Liver (tissue), 8 donors: ENCODE measurements at regions not wholly inside any gene's neighbourhood (a gene's known extent, or its start where the extent isn't known, plus 50 kb on each side); places are given as distances from the start of the nearest gene placed in this dataset.

Experiments used
- DNase-seq: peaks from one replicate; pipeline ENCODE4 v3.0.0-alpha.2; 2017; ENCODE audit warnings: low spot score
- H3K27ac ChIP-seq, 2 donors: one replicate each; pipeline ENCODE4 v1.7.0; 2013; ENCODE audit warnings: inconsistent platforms in 2 of 2, low read length in 2 of 2, control low read depth in 1 of 2, low read depth in 1 of 2, mild to moderate bottlenecking in 1 of 2
- H3K27me3 ChIP-seq, 4 donors: one replicate each; pipeline versions ENCODE4 v1.6.1 to v1.7.0; 2013; ENCODE audit warnings: low read length in 3 of 4, inconsistent platforms in 1 of 4, mild to moderate bottlenecking in 1 of 4, moderate library complexity in 1 of 4; ENCODE audit not compliant: control insufficient read depth in 4 of 4, insufficient read depth in 4 of 4
- H3K36me3 ChIP-seq, 4 donors: one replicate each; pipeline versions ENCODE4 v1.6.1 to v1.7.0; 2013; ENCODE audit warnings: low read length in 3 of 4, mild to moderate bottlenecking in 3 of 4, low read depth in 1 of 4, moderate library complexity in 1 of 4; ENCODE audit not compliant: control insufficient read depth in 4 of 4, insufficient read depth in 3 of 4
- H3K4me1 ChIP-seq, 4 donors: one replicate each; pipeline versions ENCODE4 v1.6.1 to v1.7.0; 2013; ENCODE audit warnings: low read length in 3 of 4, mild to moderate bottlenecking in 3 of 4, moderate library complexity in 1 of 4; ENCODE audit not compliant: control insufficient read depth in 4 of 4, insufficient read depth in 4 of 4
- H3K4me3 ChIP-seq, 3 donors: one replicate each; pipeline versions ENCODE4 v1.6.1 to v1.7.0; 2013; ENCODE audit warnings: low read length in 3 of 3, control low read depth in 1 of 3, low read depth in 1 of 3, mild to moderate bottlenecking in 1 of 3
- H3K9ac ChIP-seq, 2 donors: one replicate each; pipeline ENCODE4 v1.7.0; 2013; ENCODE audit warnings: low read length in 2 of 2, mild to moderate bottlenecking in 2 of 2, moderate library complexity in 2 of 2, control low read depth in 1 of 2, low read depth in 1 of 2
- H3K9me3 ChIP-seq, 4 donors: one replicate each; pipeline versions ENCODE4 v1.6.1 to v1.7.0; 2013; ENCODE audit warnings: low read length in 3 of 4; ENCODE audit not compliant: control insufficient read depth in 4 of 4
- ATF3 ChIP-seq: IDR thresholded peaks from 2 replicates; pipeline ENCODE4 v1.6.1; 2016; ENCODE audit warnings: antibody characterized with exemption
- CTCF ChIP-seq: fragments of 150-350 bp; IDR thresholded peaks from 2 replicates; pipeline ENCODE4 v1.5.1; 2017; ENCODE audit warnings: improper control_type of control experiment, low read depth, low read length; ENCODE audit not compliant: missing input control
- EGR1 ChIP-seq, 2 donors: IDR thresholded peaks; 2 replicates each; pipeline ENCODE4 v1.6.1; 2016 to 2018; ENCODE audit warnings: antibody characterized with exemption in 2 of 2, low read depth in 2 of 2
- FOXA1 ChIP-seq: IDR thresholded peaks from 2 replicates; pipeline ENCODE4 v1.6.1; 2016; ENCODE audit warnings: antibody characterized with exemption
- FOXA2 ChIP-seq: IDR thresholded peaks from 2 replicates; pipeline ENCODE4 v1.6.1; 2016; ENCODE audit warnings: antibody characterized with exemption
- GABPA ChIP-seq, 2 donors: IDR thresholded peaks in 1 of 2; conservative IDR thresholded peaks in 1 of 2; 2 replicates each; pipeline ENCODE4 v1.6.1; 2016; ENCODE audit warnings: antibody characterized with exemption in 2 of 2, mild to moderate bottlenecking in 1 of 2, moderate library complexity in 1 of 2
- HNF4A ChIP-seq, 2 donors: conservative IDR thresholded peaks; 2 replicates each; pipeline ENCODE4 v1.6.1; 2016; ENCODE audit warnings: antibody characterized with exemption in 2 of 2, mild to moderate bottlenecking in 2 of 2
- HNF4G ChIP-seq: IDR thresholded peaks from 2 replicates; pipeline ENCODE4 v1.6.1; 2016; ENCODE audit warnings: antibody characterized with exemption
- JUND ChIP-seq, 2 donors: IDR thresholded peaks; 2 replicates each; pipeline ENCODE4 v1.6.1; 2016; ENCODE audit warnings: antibody characterized with exemption in 2 of 2
- MAX ChIP-seq: IDR thresholded peaks from 2 replicates; pipeline ENCODE4 v1.6.1; 2016; ENCODE audit warnings: antibody characterized with exemption
- NR2F2 ChIP-seq: IDR thresholded peaks from 2 replicates; pipeline ENCODE4 v1.6.1; 2016; ENCODE audit warnings: antibody characterized with exemption
- RAD21 ChIP-seq, 2 donors: IDR thresholded peaks; 2 replicates each; pipeline ENCODE4 v1.6.1; 2016; ENCODE audit warnings: antibody characterized with exemption in 2 of 2, mild to moderate bottlenecking in 2 of 2
- REST ChIP-seq: IDR thresholded peaks from 2 replicates; pipeline ENCODE4 v1.6.1; 2016; ENCODE audit warnings: antibody characterized with exemption, mild to moderate bottlenecking
- RXRA ChIP-seq, 2 donors: IDR thresholded peaks; 2 replicates each; pipeline ENCODE4 v1.6.1; 2017 to 2018; ENCODE audit warnings: antibody characterized with exemption in 2 of 2, mild to moderate bottlenecking in 1 of 2
- SP1 ChIP-seq: IDR thresholded peaks from 2 replicates; pipeline ENCODE4 v1.6.1; 2018; ENCODE audit warnings: antibody characterized with exemption, mild to moderate bottlenecking
- TAF1 ChIP-seq: conservative IDR thresholded peaks from 2 replicates; pipeline ENCODE4 v1.6.1; 2016; ENCODE audit warnings: antibody characterized with exemption, mild to moderate bottlenecking
- YY1 ChIP-seq: IDR thresholded peaks from 2 replicates; pipeline ENCODE4 v1.6.1; 2016; ENCODE audit warnings: antibody characterized with exemption, mild to moderate bottlenecking
- ZBTB33 ChIP-seq: IDR thresholded peaks from 2 replicates; pipeline ENCODE4 v1.6.1; 2016; ENCODE audit warnings: antibody characterized with exemption
- WGBS: extraction: QIAGEN DNeasy Blood & Tissue Kit; methylation state at CpG from one replicate; pipeline ENCODE4 v1.1.7; 2013; 5-methylcytosine and 5-hydroxymethylcytosine counted together
- donor health status: healthy.
- donor health status: healthy.
- donor health status: healthy.
- donor health status: healthy.
- donor health status: healthy.

GRCh38 chr3:164897342-164897741 lies 181.0 kb downstream of the SI start:
- Histone ChIP-seq H3K4me3 (no peak overlapping the region), H3K9ac (no peak overlapping the region), H3K36me3 (no peaks in the 10 kb centered on the region), H3K4me1 (no peaks in the 10 kb centered on the region), H3K9me3 (no peaks in the 10 kb centered on the region), H3K27me3 (no peaks in the 10 kb centered on the region), H3K27ac (no peak overlapping the region)
- WGBS, result 62% methylated on average over 1 of the region's 1 CpG
- TF ChIP-seq FOXA2, result no peak
- no peak for TF ChIP-seq REST
- no peak for TF ChIP-seq RAD21 (IDR thresholded peaks at IDR 0.05)
- TF ChIP-seq HNF4A (conservative IDR thresholded peaks at IDR 0.05), result no peak
- TF ChIP-seq ATF3, result no peak
- no peak for TF ChIP-seq NR2F2
- no peak for TF ChIP-seq MAX
- no peak for TF ChIP-seq EGR1 (IDR thresholded peaks at IDR 0.05; ENCODE audit: low read depth in 2 of 2)
- TF ChIP-seq ZBTB33, result no peak
- TF ChIP-seq RXRA (IDR thresholded peaks at IDR 0.05), result no peak
- TF ChIP-seq GABPA (IDR thresholded peaks at IDR 0.05 in 1 of 2, conservative IDR thresholded peaks at IDR 0.05 in 1 of 2), result no peak
- no peak for TF ChIP-seq JUND (IDR thresholded peaks at IDR 0.05)
- TF ChIP-seq FOXA1, result no peak
- TF ChIP-seq CTCF, result no peak
- DNase-seq, result no peak

- no peaks in the 10 kb centered on the region for H3K36me3 ChIP-seq
- peaks cover 0 to 7% (median 0%) of the 10 kb centered on the region in 4 donors for H3K9me3 ChIP-seq
- H3K27ac ChIP-seq, result no peak overlapping the region
- H3K9ac ChIP-seq, result no peak overlapping the region
- no peak overlapping the region for H3K4me3 ChIP-seq
- no peaks in the 10 kb centered on the region for H3K27me3 ChIP-seq
- no peaks in the 10 kb centered on the region for H3K4me1 ChIP-seq
- DNase-seq, result no peak
- no peak for TF ChIP-seq SP1
- TF ChIP-seq MAX, result no peak
- no peak for TF ChIP-seq ATF3
- no peak for TF ChIP-seq CTCF
- no peak for TF ChIP-seq HNF4G
- TF ChIP-seq FOXA1, result no peak
- no peak for TF ChIP-seq EGR1 (IDR thresholded peaks at IDR 0.05; ENCODE audit: low read depth in 2 of 2)
- TF ChIP-seq GABPA (IDR thresholded peaks at IDR 0.05 in 1 of 2, conservative IDR thresholded peaks at IDR 0.05 in 1 of 2), result no peak
- TF ChIP-seq JUND (IDR thresholded peaks at IDR 0.05), result no peak
- no peak for TF ChIP-seq TAF1
- TF ChIP-seq YY1, result no peak
- no peak for TF ChIP-seq REST
Measured at GRCh38 chr3:164890061-164890460, 188.2 kb downstream of the SI start.
